ENCODE measurements at regions not wholly inside any gene's neighbourhood (a gene's known extent, or its start where the extent isn't known, plus 50 kb on each side); places are given as distances from the start of the nearest gene placed in this dataset.

DNA sequence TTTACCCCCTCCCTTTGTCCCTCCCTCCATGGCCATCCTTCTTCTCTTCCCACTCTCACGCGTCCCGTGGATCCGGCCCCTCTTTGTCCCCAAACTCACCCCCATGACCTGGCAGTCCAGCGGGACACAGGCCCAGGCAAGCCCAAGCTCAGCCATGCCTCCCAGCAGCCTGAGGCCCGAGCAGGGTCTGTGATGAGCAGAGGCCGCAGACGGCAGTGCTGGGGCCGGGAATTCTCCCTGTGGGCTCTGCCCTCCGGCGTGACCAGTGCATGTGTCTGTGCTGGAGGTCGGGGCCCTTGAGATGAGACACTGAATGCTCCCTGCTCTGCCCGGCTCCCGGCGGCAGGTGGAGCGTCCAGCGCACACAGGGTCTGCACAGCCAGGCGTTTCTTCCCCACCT, 237.9 kb downstream of the BRD1 start (continued):
- no peak for TF ChIP-seq ZNF331 (CRISPR knock-in tag; IDR thresholded peaks at IDR 0.05; ENCODE audit: low read depth)

GRCh38 chr22:49589301-49589700, 238.4 kb downstream of the BRD1 start:
- no peaks in the 10 kb centered on the region for H3K9me2 ChIP-seq (ENCODE audit: insufficient read depth)
- ATAC-seq (no peak), DNase-seq (ENCODE audit: low spot score) (no peak)
- H2AFZ ChIP-seq = no peak overlapping the region
- TF ChIP-seq NANOG (IDR thresholded peaks at IDR 0.05; ENCODE audit: borderline replicate concordance) (no peak), EZH2 (IDR thresholded peaks at IDR 0.05; ENCODE audit: low read depth, unreplicated experiment) (no peak), EZH2phosphoT487 (IDR thresholded peaks at IDR 0.05; ENCODE audit: unreplicated experiment) (no peak), REST (IDR thresholded peaks at IDR 0.05; ENCODE audit: unreplicated experiment) (no peak), STAT1 (IDR thresholded peaks at IDR 0.05; ENCODE audit: unreplicated experiment) (no peak), POLR2AphosphoS5 (IDR thresholded peaks at IDR 0.05; ENCODE audit: low read depth) (no peak), ZNF114 (CRISPR knock-in tag; IDR thresholded peaks at IDR 0.05) (no peak), JUNB (IDR thresholded peaks at IDR 0.05; ENCODE audit: unreplicated experiment) (no peak), CREB1 (CRISPR knock-in tag; IDR thresholded peaks at IDR 0.05; ENCODE audit: low read depth) (no peak), ZNF331 (CRISPR knock-in tag; IDR thresholded peaks at IDR 0.05; ENCODE audit: low read depth) (no peak)
- TF ChIP-seq, protein P1, sequence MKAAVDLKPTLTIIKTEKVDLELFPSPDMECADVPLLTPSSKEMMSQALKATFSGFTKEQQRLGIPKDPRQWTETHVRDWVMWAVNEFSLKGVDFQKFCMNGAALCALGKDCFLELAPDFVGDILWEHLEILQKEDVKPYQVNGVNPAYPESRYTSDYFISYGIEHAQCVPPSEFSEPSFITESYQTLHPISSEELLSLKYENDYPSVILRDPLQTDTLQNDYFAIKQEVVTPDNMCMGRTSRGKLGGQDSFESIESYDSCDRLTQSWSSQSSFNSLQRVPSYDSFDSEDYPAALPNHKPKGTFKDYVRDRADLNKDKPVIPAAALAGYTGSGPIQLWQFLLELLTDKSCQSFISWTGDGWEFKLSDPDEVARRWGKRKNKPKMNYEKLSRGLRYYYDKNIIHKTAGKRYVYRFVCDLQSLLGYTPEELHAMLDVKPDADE (IDR thresholded peaks at IDR 0.05) = no peak
- TF ChIP-seq, protein P2, sequence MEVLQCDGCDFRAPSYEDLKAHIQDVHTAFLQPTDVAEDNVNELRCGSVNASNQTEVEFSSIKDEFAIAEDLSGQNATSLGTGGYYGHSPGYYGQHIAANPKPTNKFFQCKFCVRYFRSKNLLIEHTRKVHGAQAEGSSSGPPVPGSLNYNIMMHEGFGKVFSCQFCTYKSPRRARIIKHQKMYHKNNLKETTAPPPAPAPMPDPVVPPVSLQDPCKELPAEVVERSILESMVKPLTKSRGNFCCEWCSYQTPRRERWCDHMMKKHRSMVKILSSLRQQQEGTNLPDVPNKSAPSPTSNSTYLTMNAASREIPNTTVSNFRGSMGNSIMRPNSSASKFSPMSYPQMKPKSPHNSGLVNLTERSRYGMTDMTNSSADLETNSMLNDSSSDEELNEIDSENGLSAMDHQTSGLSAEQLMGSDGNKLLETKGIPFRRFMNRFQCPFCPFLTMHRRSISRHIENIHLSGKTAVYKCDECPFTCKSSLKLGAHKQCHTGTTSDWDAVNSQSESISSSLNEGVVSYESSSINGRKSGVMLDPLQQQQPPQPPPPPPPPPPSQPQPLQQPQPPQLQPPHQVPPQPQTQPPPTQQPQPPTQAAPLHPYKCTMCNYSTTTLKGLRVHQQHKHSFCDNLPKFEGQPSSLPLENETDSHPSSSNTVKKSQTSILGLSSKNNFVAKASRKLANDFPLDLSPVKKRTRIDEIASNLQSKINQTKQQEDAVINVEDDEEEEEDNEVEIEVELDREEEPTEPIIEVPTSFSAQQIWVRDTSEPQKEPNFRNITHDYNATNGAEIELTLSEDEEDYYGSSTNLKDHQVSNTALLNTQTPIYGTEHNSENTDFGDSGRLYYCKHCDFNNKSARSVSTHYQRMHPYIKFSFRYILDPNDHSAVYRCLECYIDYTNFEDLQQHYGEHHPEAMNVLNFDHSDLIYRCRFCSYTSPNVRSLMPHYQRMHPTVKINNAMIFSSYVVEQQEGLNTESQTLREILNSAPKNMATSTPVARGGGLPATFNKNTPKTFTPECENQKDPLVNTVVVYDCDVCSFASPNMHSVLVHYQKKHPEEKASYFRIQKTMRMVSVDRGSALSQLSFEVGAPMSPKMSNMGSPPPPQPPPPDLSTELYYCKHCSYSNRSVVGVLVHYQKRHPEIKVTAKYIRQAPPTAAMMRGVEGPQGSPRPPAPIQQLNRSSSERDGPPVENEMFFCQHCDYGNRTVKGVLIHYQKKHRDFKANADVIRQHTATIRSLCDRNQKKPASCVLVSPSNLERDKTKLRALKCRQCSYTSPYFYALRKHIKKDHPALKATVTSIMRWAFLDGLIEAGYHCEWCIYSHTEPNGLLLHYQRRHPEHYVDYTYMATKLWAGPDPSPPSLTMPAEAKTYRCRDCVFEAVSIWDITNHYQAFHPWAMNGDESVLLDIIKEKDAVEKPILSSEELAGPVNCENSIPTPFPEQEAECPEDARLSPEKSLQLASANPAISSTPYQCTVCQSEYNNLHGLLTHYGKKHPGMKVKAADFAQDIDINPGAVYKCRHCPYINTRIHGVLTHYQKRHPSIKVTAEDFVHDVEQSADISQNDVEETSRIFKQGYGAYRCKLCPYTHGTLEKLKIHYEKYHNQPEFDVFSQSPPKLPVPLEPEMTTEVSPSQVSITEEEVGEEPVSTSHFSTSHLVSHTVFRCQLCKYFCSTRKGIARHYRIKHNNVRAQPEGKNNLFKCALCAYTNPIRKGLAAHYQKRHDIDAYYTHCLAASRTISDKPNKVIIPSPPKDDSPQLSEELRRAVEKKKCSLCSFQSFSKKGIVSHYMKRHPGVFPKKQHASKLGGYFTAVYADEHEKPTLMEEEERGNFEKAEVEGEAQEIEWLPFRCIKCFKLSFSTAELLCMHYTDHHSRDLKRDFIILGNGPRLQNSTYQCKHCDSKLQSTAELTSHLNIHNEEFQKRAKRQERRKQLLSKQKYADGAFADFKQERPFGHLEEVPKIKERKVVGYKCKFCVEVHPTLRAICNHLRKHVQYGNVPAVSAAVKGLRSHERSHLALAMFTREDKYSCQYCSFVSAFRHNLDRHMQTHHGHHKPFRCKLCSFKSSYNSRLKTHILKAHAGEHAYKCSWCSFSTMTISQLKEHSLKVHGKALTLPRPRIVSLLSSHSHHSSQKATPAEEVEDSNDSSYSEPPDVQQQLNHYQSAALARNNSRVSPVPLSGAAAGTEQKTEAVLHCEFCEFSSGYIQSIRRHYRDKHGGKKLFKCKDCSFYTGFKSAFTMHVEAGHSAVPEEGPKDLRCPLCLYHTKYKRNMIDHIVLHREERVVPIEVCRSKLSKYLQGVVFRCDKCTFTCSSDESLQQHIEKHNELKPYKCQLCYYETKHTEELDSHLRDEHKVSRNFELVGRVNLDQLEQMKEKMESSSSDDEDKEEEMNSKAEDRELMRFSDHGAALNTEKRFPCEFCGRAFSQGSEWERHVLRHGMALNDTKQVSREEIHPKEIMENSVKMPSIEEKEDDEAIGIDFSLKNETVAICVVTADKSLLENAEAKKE (CRISPR knock-in tag; IDR thresholded peaks at IDR 0.05) = no peak
- TF ChIP-seq, protein P3, sequence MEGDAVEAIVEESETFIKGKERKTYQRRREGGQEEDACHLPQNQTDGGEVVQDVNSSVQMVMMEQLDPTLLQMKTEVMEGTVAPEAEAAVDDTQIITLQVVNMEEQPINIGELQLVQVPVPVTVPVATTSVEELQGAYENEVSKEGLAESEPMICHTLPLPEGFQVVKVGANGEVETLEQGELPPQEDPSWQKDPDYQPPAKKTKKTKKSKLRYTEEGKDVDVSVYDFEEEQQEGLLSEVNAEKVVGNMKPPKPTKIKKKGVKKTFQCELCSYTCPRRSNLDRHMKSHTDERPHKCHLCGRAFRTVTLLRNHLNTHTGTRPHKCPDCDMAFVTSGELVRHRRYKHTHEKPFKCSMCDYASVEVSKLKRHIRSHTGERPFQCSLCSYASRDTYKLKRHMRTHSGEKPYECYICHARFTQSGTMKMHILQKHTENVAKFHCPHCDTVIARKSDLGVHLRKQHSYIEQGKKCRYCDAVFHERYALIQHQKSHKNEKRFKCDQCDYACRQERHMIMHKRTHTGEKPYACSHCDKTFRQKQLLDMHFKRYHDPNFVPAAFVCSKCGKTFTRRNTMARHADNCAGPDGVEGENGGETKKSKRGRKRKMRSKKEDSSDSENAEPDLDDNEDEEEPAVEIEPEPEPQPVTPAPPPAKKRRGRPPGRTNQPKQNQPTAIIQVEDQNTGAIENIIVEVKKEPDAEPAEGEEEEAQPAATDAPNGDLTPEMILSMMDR (conservative IDR thresholded peaks at IDR 0.05; ENCODE audit: low read depth in 2 of 2) = no peak
- H3K27ac ChIP-seq (ENCODE audit: low read depth) = no peak overlapping the region
- no peaks in the 10 kb centered on the region for H3K36me3 ChIP-seq (ENCODE audit: insufficient read depth)
- H3K4me3 Mint-ChIP-seq = no peak overlapping the region
- no peaks in the 10 kb centered on the region for H3K36me3 Mint-ChIP-seq (ENCODE audit: low read depth)
- H3K79me2 ChIP-seq (replicated peaks; ENCODE audit: insufficient read depth) = no peaks in the 10 kb centered on the region
- H3F3A ChIP-seq (replicated peaks; ENCODE audit: low read depth) = no peaks in the 10 kb centered on the region
- H3K27ac Mint-ChIP-seq = no peak overlapping the region
- no peaks in the 10 kb centered on the region for H3K4me1 ChIP-seq (ENCODE audit: insufficient read depth)
- H3K27me3 Mint-ChIP-seq (ENCODE audit: insufficient read depth, low read depth, poor library complexity) = peaks cover 6% of the 10 kb centered on the region
- H4K20me1 ChIP-seq (replicated peaks; ENCODE audit: insufficient read depth) = no peaks in the 10 kb centered on the region
- H3K9me3 Mint-ChIP-seq = no peaks in the 10 kb centered on the region; the same call in none of the 3 replicates
- H3K27me3 ChIP-seq (ENCODE audit: insufficient read depth) = no peaks in the 10 kb centered on the region
- peaks cover 4% of the 10 kb centered on the region; the same call in 2 of the 3 replicates for H3K4me1 Mint-ChIP-seq
- no peak overlapping the region for H3K4me2 ChIP-seq
- H3K4me3 ChIP-seq = no peak overlapping the region

Data from GM23338 (cell line).